KMS-11 (cell line): ENCODE measurements at regions not wholly inside any gene's neighbourhood (a gene's known extent, or its start where the extent isn't known, plus 50 kb on each side); places are given as distances from the start of the nearest gene placed in this dataset.

Experiments used
- H2AFZ ChIP-seq: fragments of 200-600 bp; sonication (generic); 2 replicates; pipeline ENCODE4 v1.6.1; 2016; ENCODE audit warnings: antibody characterized with exemption, mixed run types, low read depth
- H3K27ac ChIP-seq: fragments of 200-600 bp; sonication (generic); 2 replicates; pipeline ENCODE4 v1.6.1; 2016; ENCODE audit warnings: mild to moderate bottlenecking, mixed run types
- H3K27me3 ChIP-seq: fragments of 200-600 bp; sonication (generic); 2 replicates; pipeline ENCODE4 v1.6.1; 2017; ENCODE audit warnings: mild to moderate bottlenecking, low read depth, mixed run types, moderate library complexity; ENCODE audit not compliant: insufficient read depth
- H3K36me3 ChIP-seq: fragments of 200-600 bp; sonication (generic); 2 replicates; pipeline ENCODE4 v1.6.1; 2017; ENCODE audit warnings: mild to moderate bottlenecking, mixed run types; ENCODE audit not compliant: insufficient read depth
- H3K4me1 ChIP-seq: fragments of 200-600 bp; sonication (generic); 2 replicates; pipeline ENCODE4 v1.6.1; 2016; ENCODE audit warnings: mild to moderate bottlenecking, low read depth, mixed run types; ENCODE audit not compliant: poor library complexity, severe bottlenecking
- H3K4me2 ChIP-seq: fragments of 200-600 bp; sonication (generic); 2 replicates; pipeline ENCODE4 v1.7.0; 2016; ENCODE audit warnings: mild to moderate bottlenecking, mixed run types
- H3K4me3 ChIP-seq: fragments of 200-600 bp; sonication (generic); IDR thresholded peaks from 2 replicates; pipeline ENCODE4 v1.6.1; 2017; ENCODE audit warnings: low read depth, low read length, mixed read lengths; ENCODE audit not compliant: insufficient read depth
- H3K79me2 ChIP-seq: fragments of 200-600 bp; sonication (generic); 2 replicates; pipeline ENCODE4 v1.6.1; 2016; ENCODE audit warnings: low read depth, mixed run types; ENCODE audit not compliant: insufficient read depth
- H3K9ac ChIP-seq: fragments of 200-600 bp; sonication (generic); 2 replicates; pipeline ENCODE4 v1.6.1; 2016; ENCODE audit warnings: mild to moderate bottlenecking, mixed run types
- H4K20me1 ChIP-seq: fragments of 200-600 bp; sonication (generic); 2 replicates; pipeline ENCODE4 v1.6.1; 2016; ENCODE audit warnings: mild to moderate bottlenecking, mixed run types; ENCODE audit not compliant: insufficient read depth
- CTCF ChIP-seq: fragments of 200-600 bp; sonication (generic); conservative IDR thresholded peaks from 2 replicates; pipeline ENCODE4 v1.6.1; 2017; ENCODE audit warnings: low read depth, mild to moderate bottlenecking, antibody characterized with exemption, low read length, moderate library complexity, mixed read lengths

DNA sequence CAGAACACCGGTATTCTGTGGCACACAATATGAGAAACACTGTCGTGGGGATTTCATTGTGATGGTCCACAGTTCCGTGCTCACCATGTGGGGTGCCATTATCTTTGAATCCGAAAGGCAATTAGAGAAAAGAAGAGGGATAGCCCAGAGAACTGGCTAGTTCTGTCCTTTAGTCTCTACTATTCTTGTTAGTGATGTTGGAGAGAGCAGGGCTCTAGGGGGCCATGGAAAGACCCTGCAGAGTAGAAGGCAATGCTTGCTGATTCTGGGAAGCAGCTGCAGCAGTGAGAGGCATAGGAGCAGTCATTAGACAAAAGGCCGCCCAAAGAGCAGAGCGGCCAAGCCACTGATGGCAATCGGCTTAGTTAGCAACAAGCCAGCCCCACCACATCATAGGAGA lies 146.3 kb downstream of the TSEN15 start:
- Histone ChIP-seq H3K9ac (no peak overlapping the region), H3K36me3 (no peaks in the 10 kb centered on the region), H3K4me2 (no peak overlapping the region), H3K4me1 (no peaks in the 10 kb centered on the region), H2AFZ (no peak overlapping the region), H3K27ac (no peak overlapping the region), H4K20me1 (no peaks in the 10 kb centered on the region), H3K79me2 (no peaks in the 10 kb centered on the region), H3K4me3 (no peak overlapping the region), H3K27me3 (no peaks in the 10 kb centered on the region)
- TF ChIP-seq CTCF, result no peak

DNA sequence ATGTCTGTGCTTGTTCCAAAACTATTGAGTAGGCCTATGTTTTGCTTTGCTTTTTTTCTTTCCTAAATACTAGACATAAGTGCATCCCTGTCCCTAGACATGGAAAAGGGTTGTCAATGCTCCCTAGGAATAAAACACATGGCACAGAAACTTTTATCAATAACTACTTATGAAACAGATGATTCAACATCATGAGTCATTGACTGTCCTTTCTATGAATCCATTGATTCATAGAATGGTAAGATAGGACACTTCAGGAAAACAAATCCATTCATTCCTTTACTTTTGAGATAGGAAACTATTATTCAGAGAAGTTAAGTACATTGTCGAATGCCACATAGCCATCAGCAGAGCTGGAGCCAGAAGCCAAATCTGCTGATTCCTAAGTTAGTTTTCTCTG lies 147.5 kb downstream of the TSEN15 start:
- H3K36me3 ChIP-seq, result no peaks in the 10 kb centered on the region
- no peaks in the 10 kb centered on the region for H3K27me3 ChIP-seq
- H3K27ac ChIP-seq, result no peak overlapping the region
- no peak for TF ChIP-seq CTCF
- no peak overlapping the region for H2AFZ ChIP-seq
- no peak overlapping the region for H3K4me3 ChIP-seq
- H4K20me1 ChIP-seq, result no peaks in the 10 kb centered on the region
- no peaks in the 10 kb centered on the region for H3K79me2 ChIP-seq
- no peaks in the 10 kb centered on the region for H3K4me1 ChIP-seq
- H3K4me2 ChIP-seq, result no peak overlapping the region
- H3K9ac ChIP-seq, result no peak overlapping the region

DNA sequence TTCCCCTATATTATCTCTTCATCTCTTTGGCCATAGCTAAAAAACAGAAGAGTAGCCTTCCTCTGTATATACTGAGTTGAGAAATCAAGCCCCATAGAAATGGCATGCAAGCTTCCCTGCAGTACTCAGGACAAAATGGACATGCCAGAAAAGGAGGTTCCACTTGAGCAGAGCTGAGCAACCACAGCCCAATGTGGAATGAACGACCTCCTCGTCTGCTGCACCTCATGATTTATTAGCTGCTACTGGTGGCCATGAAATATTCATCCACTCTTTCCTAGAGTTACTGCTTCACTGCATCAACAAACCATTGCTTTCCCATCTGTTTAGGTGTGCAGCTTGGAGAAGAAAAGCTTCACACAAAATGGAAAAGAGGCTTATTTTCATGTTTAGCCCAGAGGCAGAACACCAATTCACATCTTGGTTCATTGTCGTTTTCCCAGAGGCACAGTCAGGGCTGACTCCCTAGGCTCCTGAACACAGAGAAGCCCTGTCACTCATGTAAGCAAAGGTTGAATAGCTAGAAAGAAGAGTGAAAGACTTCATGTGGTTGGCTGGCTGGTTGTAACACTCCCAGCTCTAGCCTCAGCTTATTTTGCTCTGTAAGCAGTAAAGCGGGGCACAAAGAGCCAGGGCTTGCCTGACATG lies 148.0 kb downstream of the TSEN15 start:
- Histone ChIP-seq H2AFZ (no peak overlapping the region), H3K4me1 (no peaks in the 10 kb centered on the region), H3K79me2 (no peaks in the 10 kb centered on the region), H3K36me3 (no peaks in the 10 kb centered on the region), H3K9ac (no peak overlapping the region), H3K4me3 (no peak overlapping the region), H3K27me3 (no peaks in the 10 kb centered on the region), H3K27ac (no peak overlapping the region), H3K4me2 (no peak overlapping the region), H4K20me1 (no peaks in the 10 kb centered on the region)
- TF ChIP-seq CTCF, result no peak

DNA sequence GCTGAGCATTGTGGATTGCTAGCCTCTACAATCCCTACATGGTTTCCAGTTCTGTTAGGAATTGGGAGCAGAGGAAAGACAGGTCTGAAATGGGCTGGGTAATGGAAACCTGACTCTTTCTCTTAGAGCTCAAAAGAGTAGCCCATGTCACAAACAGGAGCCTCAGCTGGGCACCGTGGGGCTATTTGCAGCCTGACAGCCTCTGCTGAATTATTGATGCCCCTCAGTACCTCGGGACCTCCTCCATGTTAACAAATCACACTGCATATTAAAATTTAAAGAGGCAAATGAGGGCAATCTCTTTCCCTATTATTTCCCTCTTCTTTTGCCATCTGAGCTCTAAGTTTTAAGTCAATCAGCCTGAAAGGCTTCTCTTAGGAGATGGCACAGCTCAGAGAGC lies 157.1 kb downstream of the TSEN15 start:
- H3K79me2 ChIP-seq, result no peaks in the 10 kb centered on the region
- peaks cover 57% of the 10 kb centered on the region for H3K4me1 ChIP-seq
- peak overlapping the region; percentile 52; the same call in 1 of the 2 replicates for H3K4me2 ChIP-seq
- H3K4me3 ChIP-seq, result no peak overlapping the region
- no peak overlapping the region for H2AFZ ChIP-seq
- no peak overlapping the region for H3K9ac ChIP-seq
- H3K36me3 ChIP-seq, result no peaks in the 10 kb centered on the region
- no peaks in the 10 kb centered on the region for H4K20me1 ChIP-seq
- no peaks in the 10 kb centered on the region for H3K27me3 ChIP-seq
- H3K27ac ChIP-seq, result no peak overlapping the region
- no peak for TF ChIP-seq CTCF
